Lower lobe of right lung (tissue), 2 donors: ENCODE measurements at regions not wholly inside any gene's neighbourhood (a gene's known extent, or its start where the extent isn't known, plus 50 kb on each side); places are given as distances from the start of the nearest gene placed in this dataset.

ENCODE experiments used
- ATAC-seq, 2 donors: fragments of 200-7000 bp; cut with Tn5 transposase; one replicate each; pipeline ENCODE4 v1.9.1; 2020 to 2022; ENCODE audit warnings: mild to moderate bottlenecking in 2 of 2, moderate library complexity in 2 of 2
- DNase-seq: peaks from one replicate; pipeline ENCODE4 v3.0.0-alpha.2; 2020
- H3K27ac ChIP-seq: fragments of 200-600 bp; one replicate; pipeline ENCODE4 v1.8.0; 2022
- H3K27me3 ChIP-seq: fragments of 200-600 bp; one replicate; pipeline ENCODE4 v1.8.0; 2022; ENCODE audit warnings: low read depth
- H3K36me3 ChIP-seq: fragments of 200-600 bp; one replicate; pipeline ENCODE4 v1.8.0; 2022; ENCODE audit warnings: mild to moderate bottlenecking
- H3K4me1 ChIP-seq: fragments of 200-600 bp; one replicate; pipeline ENCODE4 v1.8.0; 2022
- H3K4me3 ChIP-seq: fragments of 200-600 bp; one replicate; pipeline ENCODE4 v1.8.0; 2022; ENCODE audit warnings: mild to moderate bottlenecking
- H3K9me3 ChIP-seq: fragments of 200-600 bp; one replicate; pipeline ENCODE4 v1.8.0; 2022
- CTCF ChIP-seq: fragments of 200-600 bp; IDR thresholded peaks from one replicate; pipeline ENCODE4 v1.8.0; 2022; ENCODE audit warnings: antibody characterized with exemption, mild to moderate bottlenecking
- intact Hi-C: fragments of 100-400 bp; cut with DNase I; formaldehyde crosslinking; loops from one replicate; pipeline ENCODE4 v1.11.0; 2022
- donor health status: DM: no; HTN: yes; CAD: no; lungs with severe emphysema.

DNA sequence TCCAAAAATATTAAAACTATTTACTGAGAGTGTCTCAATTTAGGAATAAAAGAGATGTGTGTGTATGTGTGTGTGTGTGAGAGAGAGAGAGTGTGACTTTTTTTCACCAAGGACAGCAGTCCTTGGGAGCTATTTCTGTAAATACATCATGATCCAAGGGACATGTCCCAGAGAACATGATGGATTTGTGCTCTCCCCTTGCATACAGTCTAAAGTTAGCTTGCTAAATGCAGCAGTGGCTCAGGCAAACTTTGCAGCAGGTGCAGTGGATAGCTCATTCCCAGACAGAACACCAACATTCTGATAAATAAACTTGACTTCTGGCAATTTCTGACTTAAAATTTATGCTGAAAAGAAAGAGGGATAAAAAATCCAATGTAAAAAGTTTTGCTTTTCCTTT is 55.4 kb upstream of the SGCD start:
- peaks cover 8% of the 10 kb centered on the region for H3K9me3 ChIP-seq
- H3K4me3 ChIP-seq = no peak overlapping the region
- DNase-seq (no peak), ATAC-seq (no peak)
- no peaks in the 10 kb centered on the region for H3K27me3 ChIP-seq
- intact Hi-C loops = no loop called here
- H3K4me1 ChIP-seq = no peaks in the 10 kb centered on the region
- no peak overlapping the region for H3K27ac ChIP-seq
- H3K36me3 ChIP-seq = no peaks in the 10 kb centered on the region
- no peak for TF ChIP-seq CTCF

- H3K4me3 ChIP-seq = no peak overlapping the region
- H3K9me3 ChIP-seq = peaks cover 8% of the 10 kb centered on the region
- H3K36me3 ChIP-seq = no peaks in the 10 kb centered on the region
- ATAC-seq (no peak), DNase-seq (no peak)
- no peaks in the 10 kb centered on the region for H3K4me1 ChIP-seq
- no peak for TF ChIP-seq CTCF
- no peak overlapping the region for H3K27ac ChIP-seq
- intact Hi-C loops = no loop called here
- no peaks in the 10 kb centered on the region for H3K27me3 ChIP-seq
Measured at GRCh38 chr5:156272139-156272538, 54.8 kb upstream of the SGCD start.

DNA sequence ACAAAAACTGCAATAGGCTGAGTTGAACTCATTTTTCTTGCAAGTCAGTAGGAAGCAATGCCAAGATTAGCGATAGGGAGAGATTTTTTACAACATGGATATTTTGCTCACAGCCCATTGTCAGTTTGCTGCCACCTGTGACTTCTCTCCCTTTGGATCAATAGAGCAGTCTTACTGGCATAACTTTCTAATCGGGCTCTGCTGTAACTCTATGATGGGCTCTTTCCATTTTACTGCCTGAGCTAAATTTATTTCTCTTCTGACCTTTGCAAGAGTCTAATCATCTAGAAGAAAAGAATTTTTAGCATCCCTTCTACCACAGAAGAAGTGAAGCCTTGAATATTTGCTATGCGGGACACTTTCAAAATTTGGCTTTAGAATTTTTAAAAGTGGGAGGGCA is 53.6 kb upstream of the SGCD start:
- ATAC-seq = no peak
- no peak overlapping the region for H3K27ac ChIP-seq
- intact Hi-C loops = no loop called here
- DNase-seq = no peak
- H3K36me3 ChIP-seq = no peaks in the 10 kb centered on the region
- H3K27me3 ChIP-seq = no peaks in the 10 kb centered on the region
- no peak for TF ChIP-seq CTCF
- no peak overlapping the region for H3K4me3 ChIP-seq
- no peaks in the 10 kb centered on the region for H3K4me1 ChIP-seq
- H3K9me3 ChIP-seq = peaks cover 8% of the 10 kb centered on the region

GRCh38 chr5:156274453-156274852 is 52.5 kb upstream of the SGCD start:
- no peaks in the 10 kb centered on the region for H3K27me3 ChIP-seq
- H3K27ac ChIP-seq = no peak overlapping the region
- H3K36me3 ChIP-seq = no peaks in the 10 kb centered on the region
- H3K9me3 ChIP-seq = peaks cover 8% of the 10 kb centered on the region
- no peak overlapping the region for H3K4me3 ChIP-seq
- ATAC-seq = no peak
- TF ChIP-seq CTCF = no peak
- no peaks in the 10 kb centered on the region for H3K4me1 ChIP-seq
- DNase-seq = no peak
- intact Hi-C loops = no loop called here
